Prostate gland (tissue), 2 donors: ENCODE measurements at regions not wholly inside any gene's neighbourhood (a gene's known extent, or its start where the extent isn't known, plus 50 kb on each side); places are given as distances from the start of the nearest gene placed in this dataset.

Source experiments
- CTCF ChIP-seq, 4 experiments: fragments of 200-600 bp in 2 of 4; fragments of 450-650 bp in 2 of 4; sonication (generic) in 2 of 4; IDR thresholded peaks; 1 replicate in 3 of 4; 2 replicates in 1 of 4; pipeline ENCODE4 v1.5.1; 2016 to 2019; ENCODE audit warnings: antibody characterized with exemption in 4 of 4, mild to moderate bottlenecking in 2 of 4, moderate library complexity in 2 of 4
- POLR2AphosphoS5 ChIP-seq: sonication (generic); formaldehyde crosslinking; IDR thresholded peaks from one replicate; pipeline ENCODE4 v1.6.1; 2017; ENCODE audit warnings: antibody characterized with exemption

DNA sequence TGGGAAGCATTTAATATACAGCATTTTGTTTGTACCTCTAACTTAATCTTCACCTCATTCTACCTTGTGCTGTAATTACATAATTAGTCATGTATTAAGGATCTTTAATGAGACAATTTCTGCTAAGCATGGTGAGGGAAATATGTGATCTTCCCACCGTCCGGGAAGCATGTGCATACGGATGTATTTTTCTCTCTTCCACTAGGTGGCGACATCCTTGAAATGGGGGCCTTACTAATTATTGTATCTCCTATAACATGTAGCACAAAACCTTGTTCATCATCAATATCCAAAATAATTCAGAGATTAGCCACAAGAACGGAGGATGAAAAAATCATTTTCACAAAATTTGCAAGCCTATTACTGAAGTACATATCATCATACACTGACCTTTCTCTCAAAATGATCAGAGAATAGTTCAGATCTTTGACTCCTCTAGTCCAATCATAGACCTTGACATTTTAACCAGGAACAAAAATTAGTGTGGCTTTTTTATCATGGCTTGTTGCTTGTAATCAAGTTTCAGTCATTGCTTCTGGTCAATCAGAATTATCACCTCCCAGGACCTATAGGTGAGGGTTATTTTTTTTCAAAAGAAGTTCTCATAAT, 148.9 kb upstream of the GBE1 start:
- TF ChIP-seq CTCF (IDR thresholded peaks at IDR 0.05) (peak in 3 of 4 experiments; percentile 49 to 59 (median 56)), POLR2AphosphoS5 (no peak)
